RWPE1 (cell line): ENCODE measurements at regions not wholly inside any gene's neighbourhood (a gene's known extent, or its start where the extent isn't known, plus 50 kb on each side); places are given as distances from the start of the nearest gene placed in this dataset.
"Not testable (repeated sequence)": the region's sequence is repeated elsewhere in the genome, so short reads cannot be mapped to it uniquely, and the experiment has no call there.

ENCODE experiments used
- CTCF ChIA-PET: fragments of 350-600 bp; sonication (Branson Sonifier 250); formaldehyde crosslinking; extraction: SDS; loops from one replicate; lab custom pipeline; 2021; lab: Yijun Ruan, JAX
- POLR2A ChIA-PET: fragments of 400-600 bp; formaldehyde crosslinking; extraction: SDS; loops from one replicate; lab custom pipeline; 2020; ENCODE audit warnings: antibody characterized with exemption; ENCODE audit not compliant: low non-redundant PET; lab: Yijun Ruan, JAX
- DNase-seq: peaks from one replicate; pipeline ENCODE4 v3.0.0; 2012; ENCODE audit warnings: low spot score
- H3K27ac ChIP-seq: fragments of 450-650 bp; 2 replicates; pipeline ENCODE4 v1.5.1; 2017
- CTCF ChIP-seq: fragments of 450-650 bp; conservative IDR thresholded peaks from 2 replicates; pipeline ENCODE4 v1.5.1; 2017; ENCODE audit warnings: low read depth, mild to moderate bottlenecking

- no peak for DNase-seq
- H3K27ac ChIP-seq, result no peak overlapping the region
- ChIA-PET CTCF (interaction anchor here (0.5 kb wide), 1 partner anchor 597 kb away, joined by 3 read pairs; no protein-coding TSS in a partner anchor), POLR2A (no interaction called here)
- no peak for TF ChIP-seq CTCF
These were observed 216.8 kb upstream of the RFX3 start for GRCh38 chr9:3742586-3742985.

GRCh38 chr9:3741729-3742128 lies 215.9 kb upstream of the RFX3 start:
- CTCF ChIA-PET, result no interaction called here
- no peak for TF ChIP-seq CTCF
- DNase-seq, result no peak
- no peak overlapping the region for H3K27ac ChIP-seq
- POLR2A ChIA-PET, result no interaction called here

GRCh38 chr9:3740690-3741419 lies 215.1 kb upstream of the RFX3 start:
- CTCF ChIA-PET, result no interaction called here
- DNase-seq, result peak; percentile 16
- no peak overlapping the region for H3K27ac ChIP-seq
- TF ChIP-seq CTCF, result no peak
- POLR2A ChIA-PET, result no interaction called here

- POLR2A ChIA-PET, result no interaction called here
- no peak overlapping the region for H3K27ac ChIP-seq
- no peak for DNase-seq
- no peak for TF ChIP-seq CTCF
- CTCF ChIA-PET, result no interaction called here
These were observed 210.4 kb upstream of the RFX3 start for GRCh38 chr9:3736161-3736560.

GRCh38 chr9:3735251-3735650 lies 209.4 kb upstream of the RFX3 start:
- no peak for DNase-seq
- H3K27ac ChIP-seq, result no peak overlapping the region
- TF ChIP-seq CTCF, result no peak
- ChIA-PET CTCF (no interaction called here), POLR2A (no interaction called here)

GRCh38 chr9:3733527-3734262 lies 207.9 kb upstream of the RFX3 start:
- CTCF ChIA-PET, H3K27ac ChIP-seq, POLR2A ChIA-PET, DNase-seq: not testable (repeated sequence)

GRCh38 chr9:3733039-3733408 lies 207.2 kb upstream of the RFX3 start:
- no peak overlapping the region for H3K27ac ChIP-seq
- no peak for TF ChIP-seq CTCF
- CTCF ChIA-PET, result no interaction called here
- DNase-seq, result no peak
- POLR2A ChIA-PET, result no interaction called here
